ENCODE measurements at regions not wholly inside any gene's neighbourhood (a gene's known extent, or its start where the extent isn't known, plus 50 kb on each side); places are given as distances from the start of the nearest gene placed in this dataset.

GRCh38 chrX:96435378-96436035 lies 249.1 kb upstream of the DIAPH2 start:
- intact Hi-C loops (cut with DNase I), result loop anchor here in 1 of 2 donors (10.0 kb wide), 1 partner anchor 249 kb away; the partner anchor contains the start of gene DIAPH2
- no peak overlapping the region for H3K4me3 ChIP-seq (ENCODE audit: low read length in 2 of 2)
- ATAC-seq (ENCODE audit: low FRiP score) (no peak), DNase-seq (no peak)
- 54 to 71% methylated on average over 2 of the region's 2 CpGs for WGBS, 2 donors
- no peaks in the 10 kb centered on the region for H3K36me3 ChIP-seq (ENCODE audit: control insufficient read depth in 1 of 2, insufficient read depth in 2 of 2, low read length in 1 of 2)
- H3K27me3 ChIP-seq (ENCODE audit: control insufficient read depth in 1 of 2, insufficient read depth in 2 of 2, low read length in 1 of 2), result no peaks in the 10 kb centered on the region
- H3K27ac ChIP-seq (ENCODE audit: low read depth in 1 of 2, low read length in 2 of 2), result no peak overlapping the region
- H3K9me3 ChIP-seq (ENCODE audit: control insufficient read depth, low read length), result no peaks in the 10 kb centered on the region
- H3K4me1 ChIP-seq (ENCODE audit: control insufficient read depth in 1 of 2, insufficient read depth in 2 of 2, low read length in 2 of 2), result peaks cover 0 to 2% of the 10 kb centered on the region in 2 donors

DNA sequence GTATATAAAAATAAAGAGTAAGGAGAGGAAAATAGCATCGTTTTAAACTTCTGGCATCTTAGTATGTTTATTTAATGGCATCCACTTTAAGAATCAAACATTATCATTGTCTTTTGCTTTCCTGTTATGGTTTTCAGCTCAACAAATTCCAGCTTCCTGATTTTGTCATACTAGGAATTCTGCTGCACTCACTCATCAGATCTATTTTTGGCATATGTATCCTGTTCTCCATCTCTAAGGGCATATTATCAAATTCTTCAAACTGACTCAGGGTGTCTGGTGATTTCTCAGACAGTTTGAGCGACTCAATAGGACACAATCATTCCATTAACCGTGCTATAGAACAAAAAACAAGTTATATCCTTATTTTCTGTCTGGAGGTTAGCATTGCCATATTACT lies 248.5 kb upstream of the DIAPH2 start:
- Histone ChIP-seq H3K9me3 (ENCODE audit: control insufficient read depth, low read length) (no peaks in the 10 kb centered on the region), H3K4me3 (ENCODE audit: low read length in 2 of 2) (no peak overlapping the region), H3K27me3 (ENCODE audit: control insufficient read depth in 1 of 2, insufficient read depth in 2 of 2, low read length in 1 of 2) (no peaks in the 10 kb centered on the region), H3K36me3 (ENCODE audit: control insufficient read depth in 1 of 2, insufficient read depth in 2 of 2, low read length in 1 of 2) (no peaks in the 10 kb centered on the region), H3K27ac (ENCODE audit: low read depth in 1 of 2, low read length in 2 of 2) (no peak overlapping the region), H3K4me1 (ENCODE audit: control insufficient read depth in 1 of 2, insufficient read depth in 2 of 2, low read length in 2 of 2) (peaks cover 0 to 2% of the 10 kb centered on the region in 2 donors)
- WGBS, 2 donors, result 6 to 32% methylated on average over 3 of the region's 3 CpGs
- ATAC-seq (ENCODE audit: low FRiP score) (no peak), DNase-seq (no peak)
- intact Hi-C loops (cut with DNase I), result loop anchor here in 1 of 2 donors (10.0 kb wide), 1 partner anchor 249 kb away; the partner anchor contains the start of gene DIAPH2

GRCh38 chrX:96438803-96439202 lies 245.8 kb upstream of the DIAPH2 start:
- H3K4me1 ChIP-seq (ENCODE audit: control insufficient read depth in 1 of 2, insufficient read depth in 2 of 2, low read length in 2 of 2), result no peaks in the 10 kb centered on the region
- H3K27ac ChIP-seq (ENCODE audit: low read depth in 1 of 2, low read length in 2 of 2), result no peak overlapping the region
- intact Hi-C loops (cut with DNase I), result loop anchor here in 1 of 2 donors (10.0 kb wide), 1 partner anchor 246 kb away; the partner anchor contains the start of gene DIAPH2
- no peak for ATAC-seq (ENCODE audit: low FRiP score)
- no peak for DNase-seq
- H3K9me3 ChIP-seq (ENCODE audit: control insufficient read depth, low read length), result no peaks in the 10 kb centered on the region
- H3K27me3 ChIP-seq (ENCODE audit: control insufficient read depth in 1 of 2, insufficient read depth in 2 of 2, low read length in 1 of 2), result no peaks in the 10 kb centered on the region
- H3K4me3 ChIP-seq (ENCODE audit: low read length in 2 of 2), result no peak overlapping the region
- WGBS, 2 donors, result 91 to 98% methylated on average over 1 of the region's 1 CpG
- no peaks in the 10 kb centered on the region for H3K36me3 ChIP-seq (ENCODE audit: control insufficient read depth in 1 of 2, insufficient read depth in 2 of 2, low read length in 1 of 2)

- Histone ChIP-seq H3K9me3 (ENCODE audit: control insufficient read depth, low read length) (no peaks in the 10 kb centered on the region), H3K4me3 (ENCODE audit: low read length in 2 of 2) (no peak overlapping the region), H3K27ac (ENCODE audit: low read depth in 1 of 2, low read length in 2 of 2) (no peak overlapping the region), H3K4me1 (ENCODE audit: control insufficient read depth in 1 of 2, insufficient read depth in 2 of 2, low read length in 2 of 2) (no peaks in the 10 kb centered on the region), H3K36me3 (ENCODE audit: control insufficient read depth in 1 of 2, insufficient read depth in 2 of 2, low read length in 1 of 2) (no peaks in the 10 kb centered on the region), H3K27me3 (ENCODE audit: control insufficient read depth in 1 of 2, insufficient read depth in 2 of 2, low read length in 1 of 2) (no peaks in the 10 kb centered on the region)
- intact Hi-C loops (cut with DNase I), result no loop called here
- 75 to 77% methylated on average over 6 of the region's 6 CpGs for WGBS, 2 donors
- DNase-seq (no peak), ATAC-seq (ENCODE audit: low FRiP score) (no peak)
Observed at GRCh38 chrX:96440941-96441340, 243.7 kb upstream of the DIAPH2 start.

GRCh38 chrX:96445531-96446065 lies 239.0 kb upstream of the DIAPH2 start:
- intact Hi-C loops (cut with DNase I), result no loop called here
- Histone ChIP-seq H3K27ac (ENCODE audit: low read depth in 1 of 2, low read length in 2 of 2) (no peak overlapping the region), H3K4me1 (ENCODE audit: control insufficient read depth in 1 of 2, insufficient read depth in 2 of 2, low read length in 2 of 2) (no peaks in the 10 kb centered on the region), H3K36me3 (ENCODE audit: control insufficient read depth in 1 of 2, insufficient read depth in 2 of 2, low read length in 1 of 2) (no peaks in the 10 kb centered on the region), H3K9me3 (ENCODE audit: control insufficient read depth, low read length) (no peaks in the 10 kb centered on the region), H3K4me3 (ENCODE audit: low read length in 2 of 2) (no peak overlapping the region), H3K27me3 (ENCODE audit: control insufficient read depth in 1 of 2, insufficient read depth in 2 of 2, low read length in 1 of 2) (no peaks in the 10 kb centered on the region)
- ATAC-seq (ENCODE audit: low FRiP score) (no peak), DNase-seq (no peak)
- WGBS, 2 donors, result 55 to 66% methylated on average over 9 of the region's 9 CpGs

GRCh38 chrX:96446524-96446923 lies 238.1 kb upstream of the DIAPH2 start:
- H3K4me3 ChIP-seq (ENCODE audit: low read length in 2 of 2), result no peak overlapping the region
- H3K36me3 ChIP-seq (ENCODE audit: control insufficient read depth in 1 of 2, insufficient read depth in 2 of 2, low read length in 1 of 2), result no peaks in the 10 kb centered on the region
- ATAC-seq (ENCODE audit: low FRiP score) (no peak), DNase-seq (no peak)
- H3K27ac ChIP-seq (ENCODE audit: low read depth in 1 of 2, low read length in 2 of 2), result no peak overlapping the region
- no peaks in the 10 kb centered on the region for H3K9me3 ChIP-seq (ENCODE audit: control insufficient read depth, low read length)
- no peaks in the 10 kb centered on the region for H3K27me3 ChIP-seq (ENCODE audit: control insufficient read depth in 1 of 2, insufficient read depth in 2 of 2, low read length in 1 of 2)
- intact Hi-C loops (cut with DNase I), result no loop called here
- WGBS, 2 donors, result 80 to 88% methylated on average over 3 of the region's 3 CpGs
- H3K4me1 ChIP-seq (ENCODE audit: control insufficient read depth in 1 of 2, insufficient read depth in 2 of 2, low read length in 2 of 2), result no peaks in the 10 kb centered on the region

GRCh38 chrX:96447161-96447560 lies 237.5 kb upstream of the DIAPH2 start:
- 56 to 82% methylated on average over 1 of the region's 1 CpG for WGBS, 2 donors
- Histone ChIP-seq H3K4me3 (ENCODE audit: low read length in 2 of 2) (no peak overlapping the region), H3K36me3 (ENCODE audit: control insufficient read depth in 1 of 2, insufficient read depth in 2 of 2, low read length in 1 of 2) (no peaks in the 10 kb centered on the region), H3K27ac (ENCODE audit: low read depth in 1 of 2, low read length in 2 of 2) (no peak overlapping the region), H3K4me1 (ENCODE audit: control insufficient read depth in 1 of 2, insufficient read depth in 2 of 2, low read length in 2 of 2) (no peaks in the 10 kb centered on the region), H3K9me3 (ENCODE audit: control insufficient read depth, low read length) (no peaks in the 10 kb centered on the region), H3K27me3 (ENCODE audit: control insufficient read depth in 1 of 2, insufficient read depth in 2 of 2, low read length in 1 of 2) (no peaks in the 10 kb centered on the region)
- intact Hi-C loops (cut with DNase I), result no loop called here
- DNase-seq, result no peak
- ATAC-seq (ENCODE audit: low FRiP score), result no peak

GRCh38 chrX:96449191-96449590 lies 235.5 kb upstream of the DIAPH2 start:
- no peaks in the 10 kb centered on the region for H3K4me1 ChIP-seq (ENCODE audit: control insufficient read depth in 1 of 2, insufficient read depth in 2 of 2, low read length in 2 of 2)
- no peak overlapping the region for H3K4me3 ChIP-seq (ENCODE audit: low read length in 2 of 2)
- 79 to 90% methylated on average over 6 of the region's 6 CpGs for WGBS, 2 donors
- H3K27me3 ChIP-seq (ENCODE audit: control insufficient read depth in 1 of 2, insufficient read depth in 2 of 2, low read length in 1 of 2), result no peaks in the 10 kb centered on the region
- no peak overlapping the region for H3K27ac ChIP-seq (ENCODE audit: low read depth in 1 of 2, low read length in 2 of 2)
- ATAC-seq (ENCODE audit: low FRiP score) (no peak), DNase-seq (no peak)
- no peaks in the 10 kb centered on the region for H3K9me3 ChIP-seq (ENCODE audit: control insufficient read depth, low read length)
- intact Hi-C loops (cut with DNase I), result no loop called here
- H3K36me3 ChIP-seq (ENCODE audit: control insufficient read depth in 1 of 2, insufficient read depth in 2 of 2, low read length in 1 of 2), result no peaks in the 10 kb centered on the region

DNA sequence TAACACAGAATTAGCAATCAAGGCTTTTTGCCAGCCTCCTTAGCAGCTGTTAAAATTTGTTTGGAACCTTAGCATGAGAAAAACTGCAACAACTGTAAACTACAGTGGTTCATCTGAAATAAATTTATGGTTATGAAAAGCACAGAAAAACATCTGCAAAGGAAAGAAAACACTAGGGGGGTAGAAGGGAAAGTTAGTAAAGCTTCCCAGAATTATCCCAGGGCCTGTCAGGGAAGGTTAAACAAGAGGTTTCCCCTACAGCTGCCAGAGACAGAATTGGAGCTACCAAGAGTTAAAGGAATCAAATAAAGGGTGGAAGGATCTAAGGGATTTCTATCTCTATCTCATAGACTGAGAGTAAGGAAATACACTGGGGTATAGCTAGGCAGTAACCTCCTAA lies 234.7 kb upstream of the DIAPH2 start:
- Histone ChIP-seq H3K4me1 (ENCODE audit: control insufficient read depth in 1 of 2, insufficient read depth in 2 of 2, low read length in 2 of 2) (no peaks in the 10 kb centered on the region), H3K27ac (ENCODE audit: low read depth in 1 of 2, low read length in 2 of 2) (no peak overlapping the region), H3K36me3 (ENCODE audit: control insufficient read depth in 1 of 2, insufficient read depth in 2 of 2, low read length in 1 of 2) (no peaks in the 10 kb centered on the region), H3K4me3 (ENCODE audit: low read length in 2 of 2) (no peak overlapping the region), H3K9me3 (ENCODE audit: control insufficient read depth, low read length) (no peaks in the 10 kb centered on the region), H3K27me3 (ENCODE audit: control insufficient read depth in 1 of 2, insufficient read depth in 2 of 2, low read length in 1 of 2) (no peaks in the 10 kb centered on the region)
- ATAC-seq (ENCODE audit: low FRiP score), result no peak
- no peak for DNase-seq
- intact Hi-C loops (cut with DNase I), result no loop called here

All from aorta (tissue), 5 donors.